GM18511 (cell line): ENCODE measurements at regions not wholly inside any gene's neighbourhood (a gene's known extent, or its start where the extent isn't known, plus 50 kb on each side); places are given as distances from the start of the nearest gene placed in this dataset.
A peak's percentile ranks its signal among the peaks of the same experiment; 100 is the strongest.

ENCODE experiments used
- ATAC-seq: cut with Tn5 transposase; IDR thresholded peaks from one replicate; pipeline ENCODE4 v1.9.1; 2021; ENCODE audit warnings: mild to moderate bottlenecking, moderate library complexity; ENCODE audit not compliant: unreplicated experiment

DNA sequence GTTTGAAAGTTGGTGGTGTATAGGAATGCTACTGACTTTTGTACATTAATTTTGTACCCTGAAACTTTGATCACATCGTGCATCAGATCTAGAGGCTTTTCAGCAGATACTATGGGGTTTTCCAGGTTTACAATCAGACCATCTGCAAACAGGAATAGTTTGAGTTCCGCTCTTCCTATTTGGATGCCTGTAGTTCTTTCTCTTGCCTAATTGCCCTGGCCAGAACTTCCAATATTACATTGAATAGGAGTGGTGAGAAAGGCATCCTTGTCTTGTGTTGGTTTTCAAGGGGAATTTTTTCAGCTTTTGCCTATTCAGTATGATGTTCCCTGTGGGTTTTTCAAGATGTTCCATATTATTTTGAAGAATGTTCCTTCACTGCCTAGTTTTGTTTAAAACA, 633.5 kb downstream of the KCNJ3 start:
- ATAC-seq, result no peak

DNA sequence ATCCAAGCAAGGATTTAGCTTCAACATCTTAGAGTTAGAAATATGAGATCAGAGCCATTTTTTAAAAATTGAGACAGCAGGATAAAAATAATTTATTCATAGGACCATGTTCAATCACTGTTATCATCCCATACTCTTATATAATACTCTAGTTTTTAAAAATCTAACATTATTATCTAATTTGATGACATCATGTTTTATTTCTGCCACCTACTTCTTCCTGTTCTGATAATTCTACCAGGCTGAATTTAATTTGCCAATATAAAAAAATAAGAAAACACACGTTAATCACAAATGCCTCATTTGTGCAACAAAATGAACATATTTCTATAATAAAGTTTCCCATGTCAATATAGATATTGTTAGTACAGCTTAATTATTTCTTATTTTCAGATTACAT, 621.7 kb downstream of the KCNJ3 start:
- no peak for ATAC-seq

DNA sequence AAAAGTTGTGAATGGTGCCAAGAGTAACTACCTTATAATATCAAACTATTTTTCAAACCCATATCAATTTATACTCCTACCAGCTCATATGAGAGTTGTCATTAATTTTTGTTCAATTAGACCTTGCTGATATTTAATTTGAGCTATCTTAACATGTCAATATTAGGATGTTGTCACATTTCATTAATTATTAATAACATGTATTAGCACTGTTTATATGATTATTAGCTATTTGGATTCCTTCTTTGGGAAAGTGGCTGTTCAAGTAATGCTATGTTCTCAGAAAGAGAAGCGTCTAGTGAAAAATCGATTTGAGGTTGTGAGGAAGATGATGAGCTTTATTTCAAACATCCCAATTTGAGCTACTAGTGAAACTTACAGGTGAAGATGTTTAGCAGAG, 620.2 kb downstream of the KCNJ3 start:
- ATAC-seq, result no peak

DNA sequence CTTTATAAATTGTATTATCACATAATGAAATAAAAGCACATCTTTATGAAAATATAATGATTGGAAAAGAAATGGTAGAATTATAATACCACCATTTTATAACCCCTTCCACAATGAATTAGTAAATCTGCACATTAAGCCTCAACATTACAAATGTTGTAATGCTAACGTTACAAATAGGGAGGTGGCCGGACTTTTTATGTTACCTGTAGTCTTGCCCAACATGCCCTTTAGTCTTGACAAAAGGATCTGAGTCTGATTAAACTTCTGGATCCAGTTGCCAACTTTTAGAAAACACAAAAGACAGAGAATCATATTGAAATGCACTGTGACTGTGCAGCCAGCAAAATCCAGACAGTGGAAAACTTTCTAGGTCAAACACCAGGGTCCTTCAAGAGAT, 617.3 kb downstream of the KCNJ3 start:
- no peak for ATAC-seq

DNA sequence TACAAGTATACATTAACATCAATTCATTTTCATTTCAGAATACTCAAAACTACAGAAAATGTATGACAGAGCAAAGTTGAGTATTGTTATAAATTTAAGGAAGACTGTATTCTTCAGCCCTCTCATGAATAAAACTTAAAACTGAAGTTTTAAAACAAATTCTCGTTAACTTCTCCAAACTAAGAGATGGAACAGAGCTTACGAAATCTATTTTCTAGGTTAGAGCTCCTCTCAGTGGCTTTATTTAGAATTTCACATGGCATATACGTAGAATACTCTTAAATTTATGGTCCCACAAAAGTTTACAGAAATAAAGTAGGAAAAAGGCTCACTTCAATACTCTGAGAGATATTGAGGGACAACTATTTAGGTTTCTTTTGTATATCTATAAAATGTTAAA, 612.1 kb downstream of the KCNJ3 start:
- ATAC-seq, result peak; percentile 75

DNA sequence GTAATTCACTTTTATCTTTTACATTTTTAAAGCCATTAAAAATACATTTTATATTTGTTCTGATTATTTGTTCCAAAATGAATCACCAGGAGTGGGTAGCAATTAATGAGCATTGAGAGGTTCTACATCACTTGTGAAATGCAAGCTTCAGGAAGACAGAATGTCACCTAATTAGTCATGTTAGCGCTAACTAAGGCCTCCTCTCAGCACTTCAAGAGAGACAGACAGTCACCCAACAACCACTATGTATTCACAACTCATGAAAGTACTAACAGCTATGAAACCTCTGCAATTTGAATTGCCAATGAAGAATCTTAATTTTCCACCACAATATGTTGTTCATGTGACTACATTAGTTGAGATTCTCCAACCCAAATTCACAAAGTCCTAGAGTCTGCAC, 611.0 kb downstream of the KCNJ3 start:
- no peak for ATAC-seq

DNA sequence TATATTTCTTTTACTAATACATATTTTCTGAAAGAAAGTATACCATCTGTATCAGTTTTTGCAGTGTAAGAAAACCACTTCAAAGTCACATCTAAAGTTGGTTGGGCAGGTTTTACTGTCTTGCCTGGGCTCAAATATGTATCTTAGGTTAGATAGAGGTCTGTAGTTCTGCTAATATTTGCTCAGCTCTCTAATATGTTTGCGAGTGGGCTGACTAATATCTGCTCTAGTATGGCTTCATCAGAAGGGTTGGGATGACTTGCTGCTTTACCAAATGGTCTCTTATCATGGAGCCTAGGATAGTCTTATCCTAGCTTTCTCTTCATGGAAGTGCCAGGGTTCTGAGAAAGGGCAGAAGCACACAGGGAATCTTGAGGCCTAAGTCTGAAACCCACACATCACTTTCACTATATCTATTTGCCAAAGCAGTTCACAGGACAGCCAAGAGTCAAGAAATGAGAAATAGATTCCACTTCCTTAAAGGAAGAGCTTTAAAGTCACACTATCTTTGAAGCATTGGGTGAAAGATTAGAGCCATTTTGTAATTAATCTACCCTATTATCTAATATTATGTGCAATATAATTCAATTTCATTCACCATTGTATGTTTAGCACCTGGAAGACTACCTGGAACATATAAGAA, 610.0 kb downstream of the KCNJ3 start:
- peak; percentile 34 for ATAC-seq

DNA sequence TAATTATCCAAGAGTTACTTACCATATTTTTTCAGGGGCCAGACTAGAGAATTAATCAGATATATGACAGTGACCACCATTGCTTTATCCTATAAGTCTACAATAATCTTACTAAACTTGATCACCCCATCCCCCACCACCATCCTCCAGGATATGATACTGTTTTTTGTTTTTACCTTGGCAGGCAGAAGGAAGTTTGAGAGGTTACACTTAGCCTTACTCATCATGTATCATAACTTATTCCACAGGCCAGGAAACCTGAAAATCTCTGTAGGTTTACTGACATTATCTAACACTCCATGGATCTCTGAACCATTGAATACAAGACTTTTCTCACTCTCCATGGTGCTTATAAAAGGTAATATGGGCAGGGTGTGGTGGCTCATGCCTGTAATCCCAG, 602.7 kb downstream of the KCNJ3 start:
- no peak for ATAC-seq

DNA sequence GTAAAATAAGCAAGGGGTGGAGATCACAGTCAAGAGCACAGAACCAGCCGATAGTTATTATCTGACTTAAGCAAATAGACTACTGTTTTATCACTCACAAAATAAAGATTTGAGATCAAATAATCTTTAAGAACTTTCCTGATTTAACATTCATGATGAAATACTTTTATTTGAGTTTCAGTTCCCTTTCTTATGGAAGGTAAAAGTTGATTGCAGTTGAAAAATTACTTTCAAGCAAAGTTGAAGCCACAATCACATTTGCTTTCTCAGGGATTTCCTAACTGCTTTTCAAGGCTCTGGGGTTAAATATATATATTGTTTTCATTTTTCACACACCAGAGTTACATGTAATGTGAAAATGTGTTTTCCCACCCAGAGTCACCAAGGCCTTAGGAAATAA, 599.5 kb downstream of the KCNJ3 start:
- ATAC-seq, result no peak

DNA sequence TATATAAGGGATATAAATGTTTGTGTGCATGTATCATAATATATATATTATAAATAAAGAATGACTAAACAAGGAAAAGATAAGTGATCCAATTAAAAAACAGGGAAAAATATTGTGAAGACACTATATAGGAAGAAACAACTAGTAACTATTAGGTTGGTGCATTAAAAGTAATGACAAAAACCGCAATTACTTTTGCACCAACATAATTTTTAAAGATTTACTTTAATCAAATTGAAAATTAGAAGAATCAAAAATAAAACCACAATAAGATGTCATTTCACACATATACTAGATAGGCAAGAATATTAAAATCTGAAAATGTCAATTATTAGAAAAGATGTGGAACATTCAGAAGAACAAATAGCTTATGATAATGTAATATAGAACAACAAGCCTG, 595.9 kb downstream of the KCNJ3 start:
- no peak for ATAC-seq

DNA sequence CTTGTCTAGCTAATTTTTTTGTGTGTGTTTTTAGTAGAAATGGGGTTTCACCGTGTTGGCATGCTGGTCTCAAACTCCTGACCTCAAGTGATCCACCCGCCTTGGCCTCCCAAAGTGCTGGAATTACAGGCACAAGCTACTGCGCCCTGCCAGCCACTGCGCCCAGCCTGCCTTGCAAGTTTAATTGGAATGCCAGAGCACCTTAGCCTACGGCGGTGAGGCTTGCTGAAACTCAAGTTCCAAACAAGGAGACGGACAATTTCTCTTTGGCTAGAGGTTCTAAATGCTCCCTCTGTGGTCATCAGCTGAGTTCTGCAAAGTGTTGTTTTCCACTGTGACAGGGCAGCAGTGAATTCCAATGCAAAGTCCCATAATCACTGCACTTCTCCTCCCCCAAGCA, 583.4 kb downstream of the KCNJ3 start:
- ATAC-seq, result no peak

DNA sequence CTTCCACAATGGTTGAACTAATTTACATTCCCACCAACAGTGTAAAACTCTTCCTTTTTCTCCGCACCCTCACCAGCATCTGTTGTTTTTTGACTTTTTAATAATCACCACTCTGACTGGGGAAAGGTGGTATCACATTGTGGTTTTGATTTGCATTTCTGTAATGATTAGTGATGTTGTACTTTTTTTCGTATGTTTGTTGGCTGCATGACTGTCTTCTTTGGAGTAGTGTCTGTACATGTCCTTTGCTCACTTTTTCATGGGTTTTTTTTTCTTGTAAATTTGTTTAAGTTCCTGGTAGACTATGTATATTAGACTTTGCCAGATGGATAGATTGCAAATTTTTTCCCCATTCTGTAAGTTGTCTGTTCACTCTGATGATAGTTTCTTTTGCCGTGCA, 574.8 kb downstream of the KCNJ3 start:
- ATAC-seq, result no peak

DNA sequence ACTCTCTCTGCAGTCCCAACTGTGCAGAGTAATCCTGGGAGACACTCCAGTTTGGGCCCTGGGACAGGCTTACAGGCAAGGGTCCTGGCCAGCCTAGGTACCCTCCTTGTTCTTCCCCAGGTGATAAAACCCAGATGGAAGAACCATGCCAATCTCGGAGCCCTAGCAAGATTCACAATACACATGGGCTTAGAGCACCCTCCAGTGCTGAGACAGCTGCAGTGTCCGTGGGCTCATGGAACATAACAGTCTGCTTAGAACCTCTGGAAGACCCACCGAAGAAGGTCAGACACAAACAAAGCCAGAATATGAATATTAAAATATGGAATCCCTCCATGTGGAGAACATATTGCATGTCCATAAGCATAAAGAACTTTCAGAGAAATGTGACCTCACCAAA, 568.1 kb downstream of the KCNJ3 start:
- peak; percentile 39 for ATAC-seq

DNA sequence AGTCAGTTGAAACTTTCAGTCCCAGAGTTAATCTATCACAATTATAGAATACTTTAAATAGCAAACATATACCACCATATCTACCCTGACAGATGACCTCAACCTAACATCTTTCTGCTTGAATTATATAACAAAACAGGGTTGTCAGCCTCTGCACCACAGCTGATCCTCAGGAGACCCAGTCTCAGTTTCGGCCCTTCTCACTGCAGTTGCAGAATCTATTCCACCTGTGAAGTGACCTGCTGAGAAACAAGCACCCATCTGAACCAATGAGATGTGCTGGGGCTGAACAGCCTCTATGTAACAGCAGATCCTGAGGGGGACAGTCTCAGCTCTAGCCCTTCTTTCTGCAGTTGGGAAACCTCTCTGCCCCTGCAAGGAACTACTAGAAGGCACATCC, 567.6 kb downstream of the KCNJ3 start:
- peak; percentile 49 for ATAC-seq

DNA sequence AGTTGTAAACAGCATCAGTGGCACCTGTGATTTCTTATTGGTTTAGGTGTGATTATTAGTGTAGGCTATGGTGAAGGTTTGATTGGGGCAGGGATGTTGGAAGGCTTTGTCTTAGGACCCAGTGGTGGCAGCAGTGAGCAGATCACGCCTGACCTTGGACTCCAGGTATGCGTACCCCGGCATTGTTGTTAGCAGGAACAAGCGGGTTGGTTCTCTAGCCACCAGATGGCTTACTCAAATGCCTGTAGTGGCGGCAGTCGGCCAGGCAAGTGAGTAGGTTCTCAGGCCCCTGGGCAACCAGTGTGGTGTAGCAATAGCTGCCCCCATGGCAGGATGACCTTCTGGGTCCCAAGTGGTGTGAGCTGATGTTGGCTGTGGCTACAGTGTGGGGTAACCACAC, 558.3 kb downstream of the KCNJ3 start:
- no peak for ATAC-seq

DNA sequence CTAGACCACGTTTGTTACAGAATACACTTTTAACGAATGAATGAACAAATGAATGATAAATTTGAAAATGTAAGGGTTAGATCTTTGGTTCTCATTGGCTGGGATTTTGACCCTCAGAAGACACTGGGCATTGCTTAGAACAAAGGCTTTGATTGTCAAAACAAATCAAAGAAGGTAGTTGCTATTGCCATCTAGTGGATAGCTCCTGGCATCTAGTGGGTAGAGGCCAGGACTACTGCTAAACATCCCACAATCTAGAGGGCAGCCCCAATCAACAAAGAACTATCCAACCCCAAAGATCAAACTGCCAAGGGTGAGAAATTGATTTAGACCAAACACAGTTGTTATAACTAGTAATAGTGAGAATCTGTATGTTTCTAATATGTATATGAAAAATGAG, 552.3 kb downstream of the KCNJ3 start:
- peak; percentile 87 for ATAC-seq

DNA sequence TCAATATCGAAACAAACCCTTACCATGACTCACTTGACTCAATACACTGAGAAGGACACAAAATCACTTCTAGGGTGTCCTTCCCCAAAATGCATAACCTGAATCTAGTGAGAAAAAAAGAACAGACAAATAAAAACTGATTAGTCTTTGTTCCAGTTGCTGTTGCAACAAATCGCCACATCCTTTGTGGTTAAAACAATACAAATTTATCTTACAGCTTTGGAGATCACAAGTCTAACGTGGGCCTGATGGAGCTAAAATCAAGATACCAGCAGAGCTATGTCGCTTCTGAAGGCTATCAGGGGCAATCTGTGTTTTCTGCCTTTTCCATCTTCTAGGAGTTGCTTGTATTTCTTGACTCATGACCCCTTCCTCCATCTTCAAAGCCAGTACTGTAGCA, 541.7 kb downstream of the KCNJ3 start:
- ATAC-seq, result no peak

DNA sequence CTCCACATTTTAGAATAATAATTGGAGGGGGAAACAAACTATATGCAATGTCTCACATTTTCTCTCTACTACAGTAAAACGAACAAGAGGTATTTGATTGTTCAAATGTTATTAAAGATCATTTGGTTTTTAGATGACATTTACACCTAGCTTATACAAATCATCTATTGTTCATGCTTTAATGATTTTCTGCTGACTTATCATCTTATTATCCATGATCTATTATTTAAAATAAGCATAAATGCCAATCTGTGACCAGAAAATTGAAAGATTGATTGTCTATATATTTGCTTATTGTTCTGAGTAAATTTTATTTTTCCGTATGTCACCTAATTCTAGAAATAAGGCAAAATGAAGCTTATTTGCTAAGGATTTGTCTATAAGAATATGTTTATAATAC, 537.2 kb downstream of the KCNJ3 start:
- ATAC-seq, result no peak

DNA sequence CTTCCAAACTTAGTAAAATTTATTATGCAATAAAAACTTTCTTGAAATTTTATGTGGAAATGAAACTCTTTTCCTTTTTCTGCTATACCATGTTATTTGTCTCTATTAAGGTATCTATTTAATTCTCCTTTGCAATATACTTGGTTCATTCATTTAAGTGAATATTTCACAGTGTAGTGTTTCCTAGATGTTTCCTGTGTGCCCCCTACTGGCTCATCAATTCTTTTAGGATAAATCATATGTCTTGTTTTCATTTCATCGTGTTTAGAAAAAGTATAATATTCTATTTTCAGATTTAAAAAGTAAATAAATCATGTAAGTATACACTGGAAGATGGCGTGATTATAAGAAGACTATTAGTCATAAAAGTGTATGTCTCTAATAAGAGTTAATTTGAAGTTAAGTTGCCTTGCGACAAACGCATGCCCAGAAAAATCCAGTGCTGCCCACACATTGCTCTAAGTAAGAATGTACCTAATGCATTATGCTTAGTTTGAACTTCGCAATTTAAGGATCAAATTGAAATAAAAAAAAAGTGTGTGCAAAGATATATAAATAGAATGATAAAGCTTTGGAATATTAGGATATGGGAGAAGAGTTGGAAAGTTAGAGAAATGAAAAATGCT, 525.4 kb downstream of the KCNJ3 start:
- ATAC-seq, result peak; percentile 70

DNA sequence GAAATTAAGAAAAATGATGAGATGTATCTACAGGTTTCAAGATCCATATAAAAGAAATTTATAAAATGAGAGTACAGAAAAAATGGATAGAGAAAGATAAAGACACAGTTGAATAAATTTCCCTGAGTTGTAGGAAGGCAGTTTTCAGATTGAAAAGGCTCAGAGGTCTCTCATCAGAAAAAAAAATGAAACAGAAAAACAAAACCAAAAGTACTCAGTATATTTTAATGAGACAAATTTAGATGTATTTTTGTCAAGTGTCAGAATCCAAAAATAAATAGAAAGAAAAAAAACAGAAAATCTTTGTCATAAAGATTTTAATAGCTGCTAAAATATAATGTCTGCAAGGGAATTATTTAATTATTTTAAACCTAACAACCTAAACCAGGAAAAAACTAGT, 520.5 kb downstream of the KCNJ3 start:
- peak; percentile 65 for ATAC-seq

DNA sequence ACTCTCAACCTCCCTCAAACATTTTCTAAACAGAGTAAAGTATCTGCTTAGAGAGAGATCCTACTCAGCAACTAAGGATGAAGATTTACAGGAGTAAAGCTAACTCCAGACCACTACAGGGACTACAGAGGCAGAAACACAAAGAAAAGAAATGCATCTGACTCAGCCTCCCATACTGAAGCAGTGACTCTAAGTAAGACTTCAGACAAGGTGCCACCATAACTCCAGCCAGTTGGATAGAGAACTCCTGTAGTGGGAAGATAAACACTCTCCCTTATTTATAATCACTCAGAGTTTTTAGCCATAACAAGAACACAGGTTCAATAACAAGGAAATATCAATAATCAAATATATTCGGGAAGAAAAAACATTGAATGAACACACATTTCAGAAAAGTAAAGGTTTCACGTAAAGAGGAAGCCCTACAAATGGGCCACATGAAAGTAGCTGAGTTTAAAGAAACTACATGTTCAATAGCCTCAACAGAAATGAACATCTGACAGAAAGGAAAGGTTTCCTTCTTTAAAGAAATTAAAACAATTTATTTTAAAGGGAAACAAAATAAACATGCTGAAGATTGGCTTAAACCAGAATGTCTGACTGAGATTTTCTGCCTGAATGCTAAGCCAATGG, 519.9 kb downstream of the KCNJ3 start:
- peak; percentile 43 for ATAC-seq

DNA sequence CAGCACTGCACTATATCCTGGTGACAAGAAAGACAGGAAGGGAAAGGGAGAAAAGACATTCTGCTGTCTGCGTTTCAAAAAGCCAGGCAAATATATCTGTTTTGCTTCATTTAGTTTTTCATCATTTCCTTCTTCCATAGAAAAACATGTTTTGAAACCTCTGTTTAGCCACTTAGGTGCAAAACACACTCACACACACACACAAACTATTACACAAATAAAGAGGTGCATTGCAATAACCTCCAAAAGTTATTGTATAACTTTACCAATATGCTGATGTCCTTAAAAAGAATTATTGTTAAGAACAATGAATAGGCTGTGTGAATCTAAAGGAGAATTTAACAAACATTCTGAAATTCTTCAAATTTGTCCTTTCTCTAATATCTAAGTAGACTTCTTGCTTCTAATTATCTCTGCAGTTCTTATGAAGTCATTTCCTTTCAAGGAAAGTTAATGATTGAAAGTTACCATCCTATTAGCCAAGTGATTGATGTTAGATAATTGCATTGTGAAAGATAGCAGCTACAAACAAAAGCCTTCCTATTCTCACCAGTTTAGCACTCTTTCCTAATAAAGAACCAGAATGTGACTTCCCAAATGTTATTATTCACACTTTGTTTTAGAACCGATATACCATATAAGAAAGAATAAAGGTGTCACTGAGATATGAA, 516.7 kb downstream of the KCNJ3 start:
- peak; percentile 65 for ATAC-seq
